ENCODE measurements at regions not wholly inside any gene's neighbourhood (a gene's known extent, or its start where the extent isn't known, plus 50 kb on each side); places are given as distances from the start of the nearest gene placed in this dataset.
"Not testable (repeated sequence)": the region's sequence is repeated elsewhere in the genome, so short reads cannot be mapped to it uniquely, and the experiment has no call there.

GRCh38 chr2:55124682-55125081 lies 74.4 kb upstream of the RTN4 start:
- H3K4ac ChIP-seq (ENCODE audit: low read depth in 1 of 2, low read length in 2 of 2); DNase-seq; H4K8ac ChIP-seq (ENCODE audit: low read length); H2BK12ac ChIP-seq (ENCODE audit: low read length in 2 of 2); H2BK5ac ChIP-seq (ENCODE audit: low read depth, low read length, poor library complexity, severe bottlenecking); H3K14ac ChIP-seq (ENCODE audit: low read length in 2 of 2); H3K9me3 ChIP-seq (ENCODE audit: control insufficient read depth, low read length); H3K18ac ChIP-seq (ENCODE audit: low read depth in 1 of 2, low read length in 2 of 2); H3K27me3 ChIP-seq (ENCODE audit: control insufficient read depth in 1 of 2, insufficient read depth in 1 of 2, low read length in 2 of 2); H3K27ac ChIP-seq (ENCODE audit: low read length, poor library complexity, severe bottlenecking); H4K91ac ChIP-seq (ENCODE audit: low read length); H2AK5ac ChIP-seq (ENCODE audit: low read length, severe bottlenecking); H3K4me2 ChIP-seq (ENCODE audit: low read length, poor library complexity, severe bottlenecking); H2AFZ ChIP-seq (ENCODE audit: low read depth, low read length); H3K23ac ChIP-seq (ENCODE audit: low read length in 2 of 2); H3K4me3 ChIP-seq (ENCODE audit: insufficient read depth in 1 of 2, low read depth in 1 of 2, low read length in 2 of 2); H3K9ac ChIP-seq (ENCODE audit: low read length); H2BK120ac ChIP-seq (ENCODE audit: low read depth, low read length); H2BK15ac ChIP-seq (ENCODE audit: low read depth, poor library complexity, severe bottlenecking); H3K36me3 ChIP-seq (ENCODE audit: control insufficient read depth in 1 of 2, insufficient read depth in 2 of 2, low read depth in 1 of 2, low read length in 2 of 2); H3K79me1 ChIP-seq (replicated peaks; ENCODE audit: low read length, poor library complexity, severe bottlenecking): not testable (repeated sequence)
- peaks cover 11% of the 10 kb centered on the region for H3K4me1 ChIP-seq (ENCODE audit: control insufficient read depth, insufficient read depth, low read depth, low read length)
- WGBS = 100% methylated on average over 2 of the region's 2 CpGs

GRCh38 chr2:55123851-55124269 lies 73.6 kb upstream of the RTN4 start:
- Histone ChIP-seq H3K9ac (ENCODE audit: low read length) (no peak overlapping the region), H3K4me1 (ENCODE audit: control insufficient read depth, insufficient read depth, low read depth, low read length) (peaks cover 13% of the 10 kb centered on the region), H3K36me3 (ENCODE audit: control insufficient read depth in 1 of 2, insufficient read depth in 2 of 2, low read depth in 1 of 2, low read length in 2 of 2) (no peaks in the 10 kb centered on the region), H4K91ac (ENCODE audit: low read length) (no peak overlapping the region), H3K4me2 (ENCODE audit: low read length, poor library complexity, severe bottlenecking) (no peak overlapping the region), H3K27me3 (ENCODE audit: control insufficient read depth in 1 of 2, insufficient read depth in 1 of 2, low read length in 2 of 2) (no peaks in the 10 kb centered on the region), H2BK12ac (ENCODE audit: low read length in 2 of 2) (no peak overlapping the region), H3K14ac (ENCODE audit: low read length in 2 of 2) (no peak overlapping the region), H3K9me3 (ENCODE audit: control insufficient read depth, low read length) (no peaks in the 10 kb centered on the region), H3K27ac (ENCODE audit: low read length, poor library complexity, severe bottlenecking) (no peak overlapping the region), H2AK5ac (ENCODE audit: low read length, severe bottlenecking) (no peak overlapping the region), H3K23ac (ENCODE audit: low read length in 2 of 2) (no peak overlapping the region), H2BK5ac (ENCODE audit: low read depth, low read length, poor library complexity, severe bottlenecking) (no peak overlapping the region), H2BK15ac (ENCODE audit: low read depth, poor library complexity, severe bottlenecking) (peak overlapping the region; percentile 67), H3K4me3 (ENCODE audit: insufficient read depth in 1 of 2, low read depth in 1 of 2, low read length in 2 of 2) (no peak overlapping the region), H2BK120ac (ENCODE audit: low read depth, low read length) (no peak overlapping the region), H4K8ac (ENCODE audit: low read length) (peak overlapping the region; percentile 69), H2AFZ (ENCODE audit: low read depth, low read length) (no peak overlapping the region), H3K18ac (ENCODE audit: low read depth in 1 of 2, low read length in 2 of 2) (no peak overlapping the region), H3K4ac (ENCODE audit: low read depth in 1 of 2, low read length in 2 of 2) (no peak overlapping the region), H3K79me1 (replicated peaks; ENCODE audit: low read length, poor library complexity, severe bottlenecking) (no peaks in the 10 kb centered on the region)
- WGBS = 83% methylated on average over 2 of the region's 2 CpGs
- DNase-seq = no peak

GRCh38 chr2:55120634-55121359 lies 70.5 kb upstream of the RTN4 start:
- no peak overlapping the region for H4K91ac ChIP-seq (ENCODE audit: low read length)
- H3K4me1 ChIP-seq (ENCODE audit: control insufficient read depth, insufficient read depth, low read depth, low read length) = peaks cover 13% of the 10 kb centered on the region
- peak overlapping the region; percentile 21 for H3K4me2 ChIP-seq (ENCODE audit: low read length, poor library complexity, severe bottlenecking)
- no peak overlapping the region for H2BK5ac ChIP-seq (ENCODE audit: low read depth, low read length, poor library complexity, severe bottlenecking)
- H3K4ac ChIP-seq (ENCODE audit: low read depth in 1 of 2, low read length in 2 of 2) = peak overlapping the region; percentile 13 to 24
- no peak overlapping the region for H4K8ac ChIP-seq (ENCODE audit: low read length)
- no peak overlapping the region for H3K14ac ChIP-seq (ENCODE audit: low read length in 2 of 2)
- WGBS = 18% methylated on average over 8 of the region's 8 CpGs
- H2BK12ac ChIP-seq (ENCODE audit: low read length in 2 of 2) = peak overlapping the region in 1 of 2 experiments; percentile 8
- no peaks in the 10 kb centered on the region for H3K27me3 ChIP-seq (ENCODE audit: control insufficient read depth in 1 of 2, insufficient read depth in 1 of 2, low read length in 2 of 2)
- peak overlapping the region; percentile 55 for H3K9ac ChIP-seq (ENCODE audit: low read length)
- no peaks in the 10 kb centered on the region for H3K79me1 ChIP-seq (replicated peaks; ENCODE audit: low read length, poor library complexity, severe bottlenecking)
- peak overlapping the region; percentile 83 to 89 for H3K18ac ChIP-seq (ENCODE audit: low read depth in 1 of 2, low read length in 2 of 2)
- no peak overlapping the region for H2AFZ ChIP-seq (ENCODE audit: low read depth, low read length)
- no peaks in the 10 kb centered on the region for H3K36me3 ChIP-seq (ENCODE audit: control insufficient read depth in 1 of 2, insufficient read depth in 2 of 2, low read depth in 1 of 2, low read length in 2 of 2)
- peak; percentile 87 for DNase-seq
- no peak overlapping the region for H2BK15ac ChIP-seq (ENCODE audit: low read depth, poor library complexity, severe bottlenecking)
- no peak overlapping the region for H3K23ac ChIP-seq (ENCODE audit: low read length in 2 of 2)
- H2AK5ac ChIP-seq (ENCODE audit: low read length, severe bottlenecking) = no peak overlapping the region
- H3K27ac ChIP-seq (ENCODE audit: low read length, poor library complexity, severe bottlenecking) = peak overlapping the region; percentile 44
- H3K9me3 ChIP-seq (ENCODE audit: control insufficient read depth, low read length) = no peaks in the 10 kb centered on the region
- H2BK120ac ChIP-seq (ENCODE audit: low read depth, low read length) = no peak overlapping the region
- no peak overlapping the region for H3K4me3 ChIP-seq (ENCODE audit: insufficient read depth in 1 of 2, low read depth in 1 of 2, low read length in 2 of 2)

- Histone ChIP-seq H3K27me3 (ENCODE audit: control insufficient read depth in 1 of 2, insufficient read depth in 1 of 2, low read length in 2 of 2) (no peaks in the 10 kb centered on the region), H3K79me1 (replicated peaks; ENCODE audit: low read length, poor library complexity, severe bottlenecking) (no peaks in the 10 kb centered on the region), H4K91ac (ENCODE audit: low read length) (peak overlapping the region; percentile 96), H2BK5ac (ENCODE audit: low read depth, low read length, poor library complexity, severe bottlenecking) (no peak overlapping the region), H2BK15ac (ENCODE audit: low read depth, poor library complexity, severe bottlenecking) (peak overlapping the region; percentile 100), H2AK5ac (ENCODE audit: low read length, severe bottlenecking) (peak overlapping the region; percentile 37), H3K4me1 (ENCODE audit: control insufficient read depth, insufficient read depth, low read depth, low read length) (peaks cover 13% of the 10 kb centered on the region), H3K9ac (ENCODE audit: low read length) (peak overlapping the region; percentile 55), H4K8ac (ENCODE audit: low read length) (peak overlapping the region; percentile 96), H3K4me2 (ENCODE audit: low read length, poor library complexity, severe bottlenecking) (no peak overlapping the region), H3K9me3 (ENCODE audit: control insufficient read depth, low read length) (no peaks in the 10 kb centered on the region), H3K18ac (ENCODE audit: low read depth in 1 of 2, low read length in 2 of 2) (peak overlapping the region; percentile 49 to 96), H3K14ac (ENCODE audit: low read length in 2 of 2) (peak overlapping the region in 1 of 2 experiments; percentile 0), H2BK12ac (ENCODE audit: low read length in 2 of 2) (peak overlapping the region; percentile 55 to 100), H2AFZ (ENCODE audit: low read depth, low read length) (no peak overlapping the region), H3K4ac (ENCODE audit: low read depth in 1 of 2, low read length in 2 of 2) (peak overlapping the region; percentile 45 to 97), H3K27ac (ENCODE audit: low read length, poor library complexity, severe bottlenecking) (no peak overlapping the region), H3K23ac (ENCODE audit: low read length in 2 of 2) (no peak overlapping the region), H3K36me3 (ENCODE audit: control insufficient read depth in 1 of 2, insufficient read depth in 2 of 2, low read depth in 1 of 2, low read length in 2 of 2) (no peaks in the 10 kb centered on the region), H3K4me3 (ENCODE audit: insufficient read depth in 1 of 2, low read depth in 1 of 2, low read length in 2 of 2) (peak overlapping the region in 1 of 2 experiments; percentile 1), H2BK120ac (ENCODE audit: low read depth, low read length) (peak overlapping the region; percentile 69)
- DNase-seq = peak; percentile 76
- 85% methylated on average over 10 of the region's 10 CpGs for WGBS
Observed at GRCh38 chr2:55119711-55120487, 69.6 kb upstream of the RTN4 start.

All from mesenchymal stem cell (in vitro differentiated cells and primary cell).